AG09309 (cell line): ENCODE measurements at regions not wholly inside any gene's neighbourhood (a gene's known extent, or its start where the extent isn't known, plus 50 kb on each side); places are given as distances from the start of the nearest gene placed in this dataset.

Experiments used
- DNase-seq: peaks from one replicate; pipeline ENCODE4 v3.0.0-alpha.2; 2010; ENCODE audit warnings: low read depth
- H3K4me3 ChIP-seq: 2 replicates; pipeline ENCODE4 v1.5.1; 2011; ENCODE audit warnings: mild to moderate bottlenecking, low read depth, low read length, moderate library complexity; ENCODE audit not compliant: control insufficient read depth
- TF ChIP-seq, protein P1 (sequence below): IDR thresholded peaks from 2 replicates; pipeline ENCODE4 v1.5.1; 2011; ENCODE audit warnings: mild to moderate bottlenecking, low read depth, low read length, inconsistent platforms; ENCODE audit not compliant: insufficient read depth, control insufficient read depth; ENCODE audit errors: missing control alignments

DNA sequence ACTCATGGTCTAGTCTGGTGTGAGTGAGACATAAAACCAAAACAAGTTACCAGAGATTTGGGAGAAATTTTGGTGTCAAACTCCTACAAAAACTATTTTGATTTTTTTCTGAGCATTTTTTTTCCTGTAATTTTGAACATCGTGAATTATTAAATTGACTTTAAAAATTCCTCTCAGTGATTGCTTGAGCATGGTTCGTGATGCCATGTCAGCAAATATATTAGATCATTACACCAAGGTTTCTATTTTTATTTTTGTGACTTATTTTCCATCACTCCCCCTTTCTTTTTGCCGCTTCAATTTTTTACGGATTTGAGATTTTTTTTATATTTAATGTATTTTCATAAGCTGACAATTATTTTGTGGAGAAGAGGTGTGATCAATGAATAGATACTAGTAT is 613.9 kb upstream of the LRATD1 start:
- TF ChIP-seq, protein P1, sequence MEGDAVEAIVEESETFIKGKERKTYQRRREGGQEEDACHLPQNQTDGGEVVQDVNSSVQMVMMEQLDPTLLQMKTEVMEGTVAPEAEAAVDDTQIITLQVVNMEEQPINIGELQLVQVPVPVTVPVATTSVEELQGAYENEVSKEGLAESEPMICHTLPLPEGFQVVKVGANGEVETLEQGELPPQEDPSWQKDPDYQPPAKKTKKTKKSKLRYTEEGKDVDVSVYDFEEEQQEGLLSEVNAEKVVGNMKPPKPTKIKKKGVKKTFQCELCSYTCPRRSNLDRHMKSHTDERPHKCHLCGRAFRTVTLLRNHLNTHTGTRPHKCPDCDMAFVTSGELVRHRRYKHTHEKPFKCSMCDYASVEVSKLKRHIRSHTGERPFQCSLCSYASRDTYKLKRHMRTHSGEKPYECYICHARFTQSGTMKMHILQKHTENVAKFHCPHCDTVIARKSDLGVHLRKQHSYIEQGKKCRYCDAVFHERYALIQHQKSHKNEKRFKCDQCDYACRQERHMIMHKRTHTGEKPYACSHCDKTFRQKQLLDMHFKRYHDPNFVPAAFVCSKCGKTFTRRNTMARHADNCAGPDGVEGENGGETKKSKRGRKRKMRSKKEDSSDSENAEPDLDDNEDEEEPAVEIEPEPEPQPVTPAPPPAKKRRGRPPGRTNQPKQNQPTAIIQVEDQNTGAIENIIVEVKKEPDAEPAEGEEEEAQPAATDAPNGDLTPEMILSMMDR, result no peak
- no peak overlapping the region for H3K4me3 ChIP-seq
- DNase-seq, result no peak

DNA sequence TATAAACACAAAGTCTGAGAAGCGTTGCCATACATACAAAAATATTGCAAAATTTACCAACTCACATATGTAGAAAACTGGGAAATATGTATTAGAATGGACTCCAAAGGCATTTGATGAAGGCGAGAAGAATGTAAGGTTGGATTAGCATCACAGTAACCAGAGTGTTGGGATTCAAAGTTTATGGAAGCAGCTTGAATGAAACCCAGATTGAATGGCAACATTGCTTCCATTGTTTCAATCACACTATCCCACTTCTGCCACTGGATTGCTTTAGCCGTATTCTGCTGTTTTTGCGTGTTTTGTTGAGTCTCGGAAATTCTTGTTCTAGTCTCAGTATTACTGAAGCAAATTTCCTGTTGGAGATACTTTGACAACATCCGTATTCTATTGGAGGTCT is 609.0 kb upstream of the LRATD1 start:
- no peak overlapping the region for H3K4me3 ChIP-seq
- TF ChIP-seq, protein P1, result no peak
- DNase-seq, result no peak

DNA sequence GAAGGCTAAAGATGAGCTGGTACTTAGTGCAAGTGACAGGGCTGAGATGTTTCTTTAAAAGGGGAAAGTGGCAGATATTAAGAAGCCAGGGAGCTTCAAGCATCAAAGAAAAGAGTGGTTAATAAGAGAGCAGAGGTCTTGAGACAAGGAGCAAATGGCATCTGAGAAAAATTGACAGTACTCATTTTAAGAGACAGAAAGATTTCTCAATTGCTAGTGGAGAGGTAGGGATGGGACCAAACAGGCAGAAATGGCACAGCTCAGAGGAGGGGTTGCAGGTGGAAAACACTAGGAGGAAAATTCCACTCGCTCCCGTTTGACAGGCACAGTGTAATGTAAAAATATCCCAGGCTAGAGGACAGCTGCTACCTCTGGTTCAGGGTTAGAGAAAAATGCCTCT is 593.4 kb upstream of the LRATD1 start:
- H3K4me3 ChIP-seq, result no peak overlapping the region
- TF ChIP-seq, protein P1, result no peak
- DNase-seq, result no peak

DNA sequence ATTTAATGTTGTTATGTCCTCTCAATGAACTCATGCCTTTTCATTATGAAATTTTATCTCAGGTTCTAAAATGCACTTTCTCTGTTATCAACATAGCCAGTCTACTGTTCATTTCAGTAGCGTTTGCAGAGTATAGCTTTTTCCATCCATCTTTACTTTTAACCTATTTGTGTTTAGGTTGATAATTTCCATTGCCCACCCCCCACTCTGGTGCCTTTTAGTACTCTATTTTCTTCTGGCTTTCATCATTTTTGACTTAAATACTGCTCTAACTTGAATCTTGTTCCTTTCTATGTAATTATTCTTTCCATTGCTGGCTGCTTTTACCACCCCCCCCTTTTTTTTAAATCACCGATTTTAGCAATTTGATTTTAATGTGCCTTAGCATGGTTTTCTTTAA is 585.0 kb upstream of the LRATD1 start:
- TF ChIP-seq, protein P1, result no peak
- DNase-seq, result no peak
- no peak overlapping the region for H3K4me3 ChIP-seq

DNA sequence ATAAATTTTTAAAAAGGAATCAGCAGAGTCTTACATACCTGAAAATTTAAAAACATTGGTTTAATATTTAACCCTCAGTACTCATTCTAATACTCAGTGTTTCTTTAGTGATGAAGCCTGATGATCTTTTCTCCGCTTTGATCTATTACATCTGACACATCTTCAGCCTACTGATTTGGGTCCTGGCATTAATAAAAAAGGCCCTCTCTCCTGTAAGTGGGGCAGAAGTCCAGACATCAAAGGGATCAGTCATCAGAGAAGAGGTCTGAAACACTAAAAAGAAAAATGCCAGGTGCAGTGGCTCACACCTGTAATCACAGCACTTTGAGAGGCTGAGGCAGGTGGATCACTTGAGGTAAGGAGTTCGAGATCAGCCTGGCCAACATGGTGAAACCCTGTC is 581.1 kb upstream of the LRATD1 start:
- no peak for DNase-seq
- H3K4me3 ChIP-seq, result no peak overlapping the region
- TF ChIP-seq, protein P1, result no peak

DNA sequence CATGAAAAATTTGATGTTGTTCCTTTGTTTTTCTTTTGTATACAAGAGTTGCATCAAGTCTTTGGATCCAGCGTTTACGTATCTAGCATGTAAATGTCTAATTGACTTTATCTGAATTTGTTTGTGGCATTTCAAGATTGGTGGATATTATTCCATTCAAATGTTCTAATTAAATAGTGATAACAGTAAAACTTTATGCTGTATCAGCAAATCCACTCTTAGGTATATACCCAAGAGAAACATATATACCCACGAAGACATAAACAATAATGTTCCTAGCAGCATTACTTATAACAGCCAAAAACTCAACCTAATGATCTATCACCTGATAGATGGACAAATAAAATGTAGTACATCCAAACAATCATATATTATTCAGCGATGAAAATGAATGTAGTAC is 579.4 kb upstream of the LRATD1 start:
- no peak for DNase-seq
- TF ChIP-seq, protein P1, result no peak
- no peak overlapping the region for H3K4me3 ChIP-seq

DNA sequence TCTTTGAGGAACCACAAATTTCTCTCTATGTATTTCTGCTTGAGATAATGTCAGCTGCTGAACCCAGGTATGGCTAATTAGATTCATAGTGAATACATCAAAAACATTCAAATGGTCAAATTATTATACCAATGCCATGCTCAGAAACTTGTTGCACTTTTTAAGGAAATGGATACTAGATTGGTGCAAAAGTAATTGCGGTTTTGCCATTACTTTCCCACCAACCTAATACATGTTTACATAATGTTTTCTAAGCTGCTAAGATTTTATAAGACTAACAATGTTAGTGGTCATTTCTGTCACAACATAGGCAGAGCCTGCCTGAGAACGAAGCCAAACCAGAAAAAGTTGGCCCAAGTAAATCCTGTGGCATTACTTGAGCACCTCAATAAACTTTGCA is 568.2 kb upstream of the LRATD1 start:
- TF ChIP-seq, protein P1, result no peak
- no peak for DNase-seq
- H3K4me3 ChIP-seq, result no peak overlapping the region
